SKM-1 (cell line): ENCODE measurements at regions not wholly inside any gene's neighbourhood (a gene's known extent, or its start where the extent isn't known, plus 50 kb on each side); places are given as distances from the start of the nearest gene placed in this dataset.
"Not testable (repeated sequence)": the region's sequence is repeated elsewhere in the genome, so short reads cannot be mapped to it uniquely, and the experiment has no call there.

ENCODE experiments used
- DNase-seq: peaks from one replicate; lab custom pipeline; 2025; ENCODE audit not compliant: unreplicated experiment; lab: John Stamatoyannopoulos, UW

- DNase-seq = no peak
These were observed 62.2 kb downstream of the SPANXN3 start for GRCh38 chrX:143455046-143455445.

- no peak for DNase-seq
These were observed 79.8 kb downstream of the SPANXN3 start for GRCh38 chrX:143437439-143437838.

GRCh38 chrX:143435916-143436315 is 81.4 kb downstream of the SPANXN3 start:
- no peak for DNase-seq

- no peak for DNase-seq
These were observed 87.5 kb downstream of the SPANXN3 start for GRCh38 chrX:143429811-143430210.

GRCh38 chrX:143429131-143429530 is 88.1 kb downstream of the SPANXN3 start:
- DNase-seq = no peak

- DNase-seq = no peak
These were observed 116.1 kb downstream of the SPANXN3 start for GRCh38 chrX:143401160-143401559.

GRCh38 chrX:143378851-143379250 is 138.4 kb downstream of the SPANXN3 start:
- DNase-seq = peak; percentile 3

- DNase-seq = no peak
These were observed 153.9 kb downstream of the SPANXN3 start for GRCh38 chrX:143363419-143363818.

- no peak for DNase-seq
These were observed 177.1 kb downstream of the SPANXN3 start for GRCh38 chrX:143340190-143340589.

- DNase-seq = no peak
These were observed 181.0 kb downstream of the SPANXN3 start for GRCh38 chrX:143336261-143336660.

- no peak for DNase-seq
These were observed 197.7 kb downstream of the SPANXN3 start for GRCh38 chrX:143319526-143319925.

GRCh38 chrX:143318857-143319256 is 198.4 kb downstream of the SPANXN3 start:
- DNase-seq = not testable (repeated sequence)

GRCh38 chrX:143306991-143307937 is 210.0 kb downstream of the SPANXN3 start:
- DNase-seq = no peak

- DNase-seq = no peak
These were observed 212.8 kb downstream of the SPANXN3 start for GRCh38 chrX:143304518-143304917.

GRCh38 chrX:143304025-143304424 is 213.2 kb downstream of the SPANXN3 start:
- DNase-seq = no peak

- no peak for DNase-seq
These were observed 218.5 kb downstream of the SPANXN3 start for GRCh38 chrX:143298663-143299241.

- no peak for DNase-seq
These were observed 220.8 kb downstream of the SPANXN3 start for GRCh38 chrX:143296521-143296920.

GRCh38 chrX:143287236-143287635 is 230.0 kb downstream of the SPANXN3 start:
- no peak for DNase-seq

- DNase-seq = no peak
These were observed 244.6 kb downstream of the SPANXN4 start for GRCh38 chrX:143270317-143270716.

GRCh38 chrX:143244593-143244992 is 218.9 kb downstream of the SPANXN4 start:
- not testable (repeated sequence) for DNase-seq

GRCh38 chrX:143240658-143241057 is 214.9 kb downstream of the SPANXN4 start:
- no peak for DNase-seq

- DNase-seq = no peak
These were observed 205.8 kb downstream of the SPANXN4 start for GRCh38 chrX:143231492-143231891.
